TTC549 (cell line): ENCODE measurements at regions not wholly inside any gene's neighbourhood (a gene's known extent, or its start where the extent isn't known, plus 50 kb on each side); places are given as distances from the start of the nearest gene placed in this dataset.
"Not testable (repeated sequence)": the region's sequence is repeated elsewhere in the genome, so short reads cannot be mapped to it uniquely, and the experiment has no call there.

Experiments
- FAIRE-seq: peaks from 2 replicates; lab custom pipeline; 2012; peaks lifted over from hg19 to GRCh38; lab: Jason Lieb, UNC

GRCh38 chr14:83006121-83006670 lies 1472.5 kb upstream of the SEL1L start:
- no peak for FAIRE-seq

DNA sequence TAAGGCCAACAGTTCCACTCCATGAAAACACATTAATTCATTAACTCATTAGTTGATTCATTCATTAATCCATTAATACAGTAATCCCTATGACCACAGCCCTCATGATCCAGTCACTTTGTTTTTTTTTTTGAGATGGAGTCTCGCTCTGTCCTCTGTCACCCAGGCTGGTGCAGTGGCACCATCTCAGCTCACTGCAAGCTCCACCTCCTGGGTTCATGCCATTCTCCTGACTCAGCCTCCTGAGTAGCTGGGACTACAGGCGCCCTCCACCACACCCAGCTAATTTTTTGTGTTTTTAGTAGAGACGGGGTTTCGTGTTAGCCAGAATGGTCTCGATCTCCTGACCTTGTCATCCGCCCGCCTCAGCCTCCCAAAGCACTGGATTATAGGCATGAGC lies 1473.4 kb upstream of the SEL1L start:
- not testable (repeated sequence) for FAIRE-seq

DNA sequence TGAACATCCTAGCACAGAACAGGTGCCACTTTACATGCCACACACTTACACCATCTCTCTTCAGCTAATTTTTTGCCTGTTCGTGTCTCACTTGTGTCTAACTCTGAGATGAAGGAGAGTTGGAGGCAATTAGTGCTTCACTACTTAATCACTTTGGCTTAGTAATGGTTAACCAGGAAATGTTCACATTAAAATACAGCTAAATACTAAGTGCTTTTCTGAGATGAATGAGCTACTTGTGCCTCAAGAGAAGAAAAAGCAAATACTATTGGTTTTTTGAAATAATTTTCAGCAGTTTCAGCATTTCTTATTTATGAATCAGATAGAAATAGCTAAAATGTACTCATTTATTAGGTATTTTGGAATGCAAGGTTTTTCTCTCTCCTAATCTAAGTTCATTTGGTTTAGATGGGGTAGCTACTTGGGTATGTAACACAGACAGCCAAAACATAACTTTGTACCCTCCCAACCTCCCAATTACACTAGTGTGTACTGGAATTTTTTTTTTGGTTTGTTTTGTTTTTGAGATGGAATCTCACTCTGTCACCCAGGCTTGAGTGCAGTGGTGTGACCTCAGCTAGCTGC lies 1474.1 kb upstream of the SEL1L start:
- no peak for FAIRE-seq

- no peak for FAIRE-seq
These were observed 1483.6 kb upstream of the SEL1L start for GRCh38 chr14:83017296-83017695.

DNA sequence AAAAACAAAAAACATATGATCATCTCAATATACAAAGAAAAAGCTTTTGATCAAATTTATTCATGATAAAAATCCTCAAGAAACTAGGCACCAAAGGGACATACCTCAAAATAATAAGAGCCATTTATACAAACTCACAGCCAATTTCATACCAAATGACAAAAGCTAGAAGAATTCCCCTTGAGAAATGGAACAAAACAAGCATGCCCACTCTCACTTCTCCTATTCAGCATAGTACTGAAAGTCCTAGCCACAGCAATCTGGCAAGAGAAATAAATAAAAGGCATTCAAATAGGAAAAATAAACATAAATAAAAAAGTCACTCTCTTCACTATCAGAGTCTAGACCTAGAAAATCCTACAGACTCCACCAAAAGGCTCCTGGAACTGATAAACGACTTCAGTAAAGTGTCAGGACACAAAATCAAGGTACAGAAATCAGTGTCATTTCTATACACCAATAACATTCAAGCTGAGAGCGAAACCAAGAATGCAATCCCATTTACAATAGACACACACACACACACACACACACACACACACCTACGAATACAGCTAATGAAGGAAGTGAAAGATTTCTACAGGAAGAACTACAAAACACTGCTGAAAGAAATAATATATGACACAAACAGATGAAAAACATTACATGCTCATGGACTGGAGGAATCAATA lies 1486.2 kb upstream of the SEL1L start:
- FAIRE-seq: no peak

- no peak for FAIRE-seq
These were observed 1487.7 kb upstream of the SEL1L start for GRCh38 chr14:83021323-83021722.

GRCh38 chr14:83023369-83023768 lies 1489.7 kb upstream of the SEL1L start:
- FAIRE-seq: no peak

DNA sequence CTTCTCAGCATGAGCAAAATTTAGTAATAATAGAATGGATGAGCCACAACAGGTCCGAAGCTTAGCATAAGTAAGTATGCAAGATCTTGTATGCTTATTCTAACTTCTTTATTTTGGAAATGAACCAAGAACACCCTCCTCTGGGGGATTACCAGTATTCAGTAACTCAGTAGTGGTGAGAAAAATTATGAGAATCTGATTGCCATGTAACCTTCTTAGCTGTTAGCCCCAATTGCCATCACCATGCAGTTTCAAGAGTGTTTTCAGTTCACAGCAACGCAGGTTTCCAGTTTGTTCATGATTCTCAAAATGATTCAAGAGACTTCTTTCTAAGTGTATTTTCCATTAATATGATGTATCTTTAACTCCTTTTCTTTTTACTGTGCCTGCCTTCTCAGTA lies 1507.6 kb upstream of the SEL1L start:
- FAIRE-seq: no peak

- FAIRE-seq: no peak
These were observed 1509.2 kb upstream of the SEL1L start for GRCh38 chr14:83042858-83043257.

DNA sequence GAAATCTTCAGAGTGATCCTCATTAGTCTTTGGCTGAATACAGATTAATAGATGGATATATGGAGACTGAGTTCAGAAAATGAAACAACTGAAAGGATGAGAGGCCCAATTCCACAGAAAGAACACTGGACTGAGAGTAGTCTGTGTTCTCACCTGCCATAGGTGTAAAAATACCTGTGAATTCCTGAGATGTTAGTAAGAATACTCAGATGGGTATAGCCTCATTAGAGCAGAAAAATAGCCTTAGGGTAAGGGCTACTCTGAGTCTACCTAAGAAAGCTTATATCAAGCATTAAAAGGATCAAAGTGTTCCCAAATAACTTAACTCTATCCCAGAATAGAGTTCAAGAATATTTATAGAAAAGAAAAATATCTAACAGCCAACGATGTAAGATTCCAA lies 1510.3 kb upstream of the SEL1L start:
- FAIRE-seq: no peak

DNA sequence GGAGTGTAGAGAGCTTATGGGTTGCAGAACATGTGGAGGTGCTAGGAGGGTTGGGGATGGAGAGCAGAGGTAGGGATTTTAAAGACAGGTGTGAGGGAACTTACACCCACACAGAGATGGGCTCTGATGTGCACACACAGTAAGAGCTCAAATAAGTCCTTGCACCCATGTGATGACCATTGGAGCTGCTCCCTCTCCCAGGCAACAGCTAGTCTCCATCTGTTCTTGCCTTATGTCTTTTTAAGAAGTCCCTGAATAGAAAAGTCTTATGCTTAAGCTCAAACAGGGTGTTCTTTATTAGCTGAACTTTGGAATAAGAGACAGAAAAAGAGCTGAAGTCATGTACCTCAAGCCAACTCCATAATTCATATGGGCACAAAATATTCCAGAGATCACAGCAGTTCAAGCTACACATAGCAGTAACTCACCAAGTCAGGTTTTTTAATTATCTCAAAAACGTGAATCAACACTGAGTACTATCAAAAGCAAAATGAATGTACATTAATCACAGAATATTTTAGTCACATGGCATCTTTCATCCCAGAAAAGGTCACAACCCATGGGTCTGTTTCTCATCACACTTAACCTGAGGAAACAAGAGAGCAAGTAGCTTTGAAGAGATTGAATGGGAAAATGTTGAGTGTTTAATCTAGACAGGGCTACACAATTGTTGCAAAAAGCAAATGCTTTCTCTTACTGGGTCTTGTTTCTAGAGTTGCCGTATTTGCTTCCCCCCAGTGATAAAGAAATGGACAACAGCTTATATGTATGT lies 1513.6 kb upstream of the SEL1L start:
- no peak for FAIRE-seq

- no peak for FAIRE-seq
These were observed 1519.5 kb upstream of the SEL1L start for GRCh38 chr14:83053022-83053710.

DNA sequence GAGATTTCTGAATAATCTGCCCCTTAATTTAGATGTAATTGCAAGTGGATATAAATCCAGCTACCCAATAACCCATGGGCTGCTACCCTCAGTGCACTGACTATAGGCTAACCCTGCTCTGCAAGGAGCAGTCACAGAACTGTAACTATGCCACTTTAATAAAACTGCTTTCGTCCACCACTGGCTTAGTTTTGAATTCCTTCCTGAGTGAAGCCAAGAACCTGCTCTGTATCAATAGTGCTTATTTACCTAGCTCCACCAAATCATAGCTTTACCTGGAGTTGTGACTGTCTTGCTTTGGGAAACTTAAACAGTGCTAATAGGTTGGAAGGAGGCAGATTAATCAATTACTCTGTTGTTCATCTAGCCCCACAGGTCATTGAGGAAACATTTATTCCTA lies 1524.4 kb upstream of the SEL1L start:
- FAIRE-seq: no peak

DNA sequence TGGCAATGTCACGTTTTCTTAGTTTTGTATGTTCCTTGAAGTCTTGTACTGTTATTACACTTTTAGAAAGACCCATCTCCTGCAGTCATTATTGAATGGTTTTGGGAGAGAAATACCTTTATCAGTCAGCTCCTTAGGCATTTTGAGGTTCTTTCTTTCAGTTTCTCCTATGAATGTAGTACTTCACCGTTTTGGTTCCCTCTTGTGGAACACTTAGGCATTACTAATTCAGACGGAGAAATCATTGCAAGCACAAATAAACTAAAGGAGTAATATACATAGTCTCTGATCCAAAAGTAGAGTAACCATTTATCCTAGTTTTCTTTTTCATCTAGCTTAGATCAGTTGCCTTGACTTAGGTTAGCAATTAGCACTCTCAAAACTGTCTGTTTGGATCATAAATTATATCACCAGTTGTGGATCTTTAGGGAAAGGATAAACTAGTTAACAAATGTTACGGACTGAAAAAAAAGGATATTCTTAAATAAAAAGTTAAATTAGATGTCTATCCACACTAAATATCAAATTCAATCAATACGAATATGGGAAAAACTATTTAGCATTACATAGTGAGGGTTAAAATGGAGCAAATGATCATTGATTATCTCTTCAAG lies 1538.3 kb upstream of the SEL1L start:
- FAIRE-seq: no peak

DNA sequence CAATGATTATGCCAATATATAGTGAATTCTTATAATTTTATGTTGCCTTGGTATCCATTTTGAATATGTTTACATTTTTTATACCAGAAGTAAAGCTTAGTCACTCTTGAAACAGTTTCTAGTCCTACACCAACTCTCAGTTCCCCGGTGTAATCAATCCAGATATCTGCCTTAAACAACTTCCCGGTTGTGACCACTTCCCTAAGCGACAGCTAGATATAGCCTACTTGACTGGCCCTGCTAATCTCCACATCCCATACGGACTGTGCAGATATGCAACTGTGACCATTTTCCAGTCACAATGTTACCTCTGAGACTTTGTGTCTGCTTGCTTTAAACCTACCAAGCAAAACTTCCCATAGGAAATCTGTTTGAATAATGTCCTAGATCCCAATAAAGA lies 1551.5 kb upstream of the SEL1L start:
- FAIRE-seq: no peak

- no peak for FAIRE-seq
These were observed 1552.1 kb upstream of the SEL1L start for GRCh38 chr14:83085725-83086124.

GRCh38 chr14:83091991-83092956 lies 1558.6 kb upstream of the SEL1L start:
- FAIRE-seq: not testable (repeated sequence)

GRCh38 chr14:83096092-83096491 lies 1562.4 kb upstream of the SEL1L start:
- no peak for FAIRE-seq

DNA sequence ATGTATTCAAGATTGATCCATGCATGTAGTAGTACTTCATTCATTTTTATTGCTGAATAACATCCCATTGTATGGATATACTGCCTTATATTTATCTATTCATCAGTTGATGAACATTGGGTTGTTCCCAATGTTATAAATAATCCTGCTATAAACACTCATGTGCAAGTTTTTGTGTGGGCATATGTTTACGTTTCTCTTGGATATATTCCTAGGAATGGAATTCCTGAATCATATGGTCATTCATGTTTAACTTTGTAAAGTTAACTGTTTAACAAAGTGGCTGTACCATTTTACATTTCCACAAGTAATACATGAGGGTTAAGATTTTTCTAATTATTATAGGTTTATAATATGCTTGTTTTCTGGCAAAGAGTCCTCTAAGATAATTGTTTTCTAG lies 1568.2 kb upstream of the SEL1L start:
- FAIRE-seq: no peak

- FAIRE-seq: no peak
These were observed 1584.4 kb upstream of the SEL1L start for GRCh38 chr14:83118029-83118428.

- no peak for FAIRE-seq
These were observed 1586.5 kb upstream of the SEL1L start for GRCh38 chr14:83120187-83120586.
